CD8-positive, alpha-beta memory T cell (primary cell): ENCODE measurements at regions not wholly inside any gene's neighbourhood (a gene's known extent, or its start where the extent isn't known, plus 50 kb on each side); places are given as distances from the start of the nearest gene placed in this dataset.

ENCODE experiments used
- CTCF ChIA-PET: fragments of 350-600 bp; sonication (Branson Sonifier 250); formaldehyde crosslinking; loops from one replicate; lab custom pipeline; 2021; ENCODE audit warnings: antibody characterized with exemption; lab: Charles Lee
- POLR2A ChIA-PET: fragments of 350-600 bp; sonication (Branson Sonifier 250); formaldehyde crosslinking; loops from one replicate; lab custom pipeline; 2021; ENCODE audit warnings: antibody characterized with exemption; lab: Charles Lee
- DNase-seq, 5 donors: peaks; one replicate each; pipeline versions ENCODE4 v3.0.0 to v3.0.0-alpha.2; 2020 to 2022; ENCODE audit warnings: mixed read lengths in 1 of 5
- H3K27ac ChIP-seq: one replicate; pipeline ENCODE4 v1.7.0; 2013; ENCODE audit warnings: low read depth, mild to moderate bottlenecking, low read length, moderate library complexity
- H3K27me3 ChIP-seq: 2 replicates; pipeline ENCODE4 v1.7.0; 2013; ENCODE audit warnings: low read length, mild to moderate bottlenecking; ENCODE audit not compliant: insufficient read depth, poor library complexity, severe bottlenecking
- H3K36me3 ChIP-seq: 2 replicates; pipeline ENCODE4 v1.7.0; 2013; ENCODE audit warnings: mild to moderate bottlenecking, low read length, moderate library complexity; ENCODE audit not compliant: insufficient read depth
- H3K4me1 ChIP-seq: 2 replicates; pipeline ENCODE4 v1.7.0; 2013; ENCODE audit warnings: mild to moderate bottlenecking, low read length, moderate library complexity; ENCODE audit not compliant: insufficient read depth
- H3K4me3 ChIP-seq: 2 replicates; pipeline ENCODE4 v1.7.0; 2013; ENCODE audit warnings: mild to moderate bottlenecking, low read length
- H3K9me3 ChIP-seq: 2 replicates; pipeline ENCODE4 v1.7.0; 2013; ENCODE audit warnings: mild to moderate bottlenecking, low read length
- H3K27ac Mint-ChIP-seq, 8 donors: one replicate each; pipeline ENCODE4 v1.8.0; 2020 to 2021; ENCODE audit warnings: mixed read lengths in 8 of 8, mild to moderate bottlenecking in 6 of 8, inconsistent platforms in 3 of 8, moderate library complexity in 3 of 8
- H3K27me3 Mint-ChIP-seq, 2 donors: one replicate each; pipeline ENCODE4 v1.8.0; 2020 to 2021; ENCODE audit warnings: mixed read lengths in 2 of 2, mild to moderate bottlenecking in 1 of 2, moderate library complexity in 1 of 2
- H3K36me3 Mint-ChIP-seq, 3 donors: one replicate each; pipeline ENCODE4 v1.8.0; 2020 to 2021; ENCODE audit warnings: mixed read lengths in 3 of 3, inconsistent platforms in 1 of 3, mild to moderate bottlenecking in 1 of 3
- H3K4me1 Mint-ChIP-seq, 3 donors: one replicate each; pipeline ENCODE4 v1.8.0; 2020 to 2021; ENCODE audit warnings: mixed read lengths in 3 of 3, inconsistent platforms in 1 of 3, mild to moderate bottlenecking in 1 of 3
- H3K4me3 Mint-ChIP-seq, 7 donors: one replicate each; pipeline ENCODE4 v1.8.0; 2020 to 2021; ENCODE audit warnings: mixed read lengths in 7 of 7, mild to moderate bottlenecking in 6 of 7, moderate library complexity in 4 of 7, inconsistent platforms in 2 of 7
- H3K9me3 Mint-ChIP-seq, 5 donors: one replicate each; pipeline ENCODE4 v1.8.0; 2020 to 2022; ENCODE audit warnings: mixed read lengths in 5 of 5, mild to moderate bottlenecking in 3 of 5, moderate library complexity in 2 of 5, inconsistent platforms in 1 of 5

DNA sequence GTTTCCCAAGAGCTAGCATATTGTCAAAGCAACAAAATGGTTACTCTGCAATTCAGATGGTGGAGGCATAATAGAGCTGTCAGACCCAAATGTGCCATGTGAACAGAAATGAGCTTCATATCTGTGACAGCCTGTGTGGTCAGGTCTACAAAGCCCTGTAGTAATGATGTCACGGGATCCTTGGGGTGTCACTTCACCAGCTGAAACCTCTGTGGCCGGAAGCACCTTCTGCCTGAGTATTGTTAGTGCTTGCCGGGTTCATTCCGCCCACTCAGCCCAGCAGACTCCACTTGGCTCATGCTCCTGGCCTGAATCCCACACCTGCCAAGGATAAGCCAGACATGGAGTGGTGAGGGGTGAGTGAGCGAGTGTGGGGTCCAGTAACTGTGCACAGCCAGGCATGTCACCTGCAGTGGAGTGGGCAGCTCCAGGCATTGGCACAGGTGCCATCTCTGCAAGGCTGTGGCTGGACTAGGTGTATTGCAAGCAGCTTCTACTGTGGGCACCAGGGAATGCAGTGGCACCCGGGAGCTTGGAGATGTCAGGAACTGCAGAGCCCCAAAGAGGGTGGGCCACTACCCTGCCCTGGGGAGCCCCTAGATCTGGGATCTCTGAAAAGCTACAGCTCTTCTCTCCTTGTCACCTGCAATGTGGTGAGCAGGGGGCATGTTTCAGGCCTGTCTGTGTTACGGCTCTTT lies 341.9 kb upstream of the CHRM2 start:
- Histone ChIP-seq H3K27ac (no peak overlapping the region), H3K36me3 (no peaks in the 10 kb centered on the region), H3K27me3 (no peaks in the 10 kb centered on the region), H3K4me1 (no peaks in the 10 kb centered on the region), H3K9me3 (no peaks in the 10 kb centered on the region), H3K4me3 (no peak overlapping the region)
- DNase-seq: no peak
- Mint-ChIP-seq H3K4me1 (no peaks in the 10 kb centered on the region), H3K9me3 (peaks cover 7 to 17% (median 13%) of the 10 kb centered on the region in 5 donors), H3K27ac (no peak overlapping the region), H3K36me3 (no peaks in the 10 kb centered on the region), H3K27me3 (no peaks in the 10 kb centered on the region), H3K4me3 (no peak overlapping the region)
- ChIA-PET CTCF (no interaction called here), POLR2A (no interaction called here)

DNA sequence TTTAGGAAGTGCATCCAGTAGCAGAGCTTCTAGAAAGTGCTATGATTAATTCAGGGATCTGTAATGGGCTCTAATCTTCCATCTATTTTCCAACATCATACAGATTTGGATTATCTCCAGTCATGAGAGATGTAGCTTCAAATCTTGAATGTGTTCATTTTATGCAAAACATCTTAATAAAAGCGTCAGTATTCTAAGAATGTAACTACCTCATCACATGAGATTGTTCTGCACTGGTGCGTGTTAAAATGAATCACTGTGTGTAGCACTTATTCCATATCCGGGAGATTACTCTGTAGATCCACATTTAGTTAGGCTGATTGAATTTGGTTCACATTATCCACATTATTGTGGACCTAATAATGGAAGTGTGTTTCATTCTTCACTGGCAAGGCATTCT lies 344.9 kb upstream of the CHRM2 start:
- Histone ChIP-seq H3K4me3 (no peak overlapping the region), H3K27me3 (no peaks in the 10 kb centered on the region), H3K27ac (no peak overlapping the region), H3K9me3 (no peaks in the 10 kb centered on the region), H3K36me3 (no peaks in the 10 kb centered on the region), H3K4me1 (no peaks in the 10 kb centered on the region)
- no peaks in the 10 kb centered on the region for H3K27me3 Mint-ChIP-seq
- H3K9me3 Mint-ChIP-seq: peaks cover 6 to 16% (median 7%) of the 10 kb centered on the region in 5 donors
- no peak overlapping the region for H3K4me3 Mint-ChIP-seq
- H3K27ac Mint-ChIP-seq: no peak overlapping the region
- ChIA-PET CTCF (interaction anchor here (1.1 kb wide), 1 partner anchor 14 kb away, joined by 3 read pairs; no protein-coding TSS in a partner anchor), POLR2A (no interaction called here)
- no peaks in the 10 kb centered on the region for H3K4me1 Mint-ChIP-seq
- H3K36me3 Mint-ChIP-seq: no peaks in the 10 kb centered on the region
- DNase-seq: no peak

DNA sequence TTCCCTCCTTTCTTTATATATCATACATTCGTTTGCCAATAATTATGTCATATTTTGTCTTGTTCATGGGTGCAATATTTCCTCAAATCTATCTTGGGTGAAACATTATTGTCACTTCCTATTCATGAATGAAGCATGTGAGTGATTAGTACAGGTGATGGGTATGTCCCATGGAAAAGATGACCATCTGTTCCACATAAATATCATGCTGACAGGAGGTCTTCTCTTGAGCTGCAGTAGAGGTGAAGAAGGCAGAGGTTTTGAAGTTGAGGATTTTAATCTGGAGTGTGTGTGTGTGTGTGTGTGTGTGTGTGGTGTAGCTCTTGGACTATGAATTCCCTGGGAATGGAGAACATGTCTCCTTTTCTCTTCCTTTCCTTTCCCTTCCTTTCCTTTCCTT lies 350.5 kb upstream of the CHRM2 start:
- DNase-seq: no peak
- Histone ChIP-seq H3K9me3 (no peaks in the 10 kb centered on the region), H3K4me3 (no peak overlapping the region), H3K27me3 (no peaks in the 10 kb centered on the region), H3K36me3 (no peaks in the 10 kb centered on the region), H3K27ac (no peak overlapping the region), H3K4me1 (no peaks in the 10 kb centered on the region)
- CTCF ChIA-PET: no interaction called here
- Mint-ChIP-seq H3K4me1 (no peaks in the 10 kb centered on the region), H3K36me3 (no peaks in the 10 kb centered on the region), H3K4me3 (no peak overlapping the region), H3K27me3 (no peaks in the 10 kb centered on the region), H3K9me3 (peaks cover 0 to 8% (median 4%) of the 10 kb centered on the region in 5 donors), H3K27ac (no peak overlapping the region)
- POLR2A ChIA-PET: no interaction called here

DNA sequence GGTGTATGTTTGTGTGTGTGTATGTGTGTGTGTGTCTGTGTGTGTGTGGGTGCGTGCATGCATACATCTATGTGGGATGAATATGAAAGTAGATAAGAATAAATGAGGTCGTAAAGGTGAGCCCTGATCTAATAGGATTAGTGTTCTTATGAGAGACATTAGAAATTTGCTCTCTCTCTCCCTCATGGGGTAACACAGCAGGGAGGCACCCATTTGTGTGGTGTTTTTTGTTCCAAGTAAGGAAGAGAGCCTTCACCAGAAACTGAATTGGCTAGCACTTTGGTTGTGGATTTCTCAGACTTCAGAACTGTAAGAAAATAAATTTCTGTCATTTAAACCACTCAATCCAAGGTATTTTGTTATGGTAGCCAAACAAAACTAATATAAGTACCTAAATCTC lies 353.7 kb upstream of the CHRM2 start:
- no peak overlapping the region for H3K4me3 ChIP-seq
- no peak for DNase-seq
- Mint-ChIP-seq H3K36me3 (no peaks in the 10 kb centered on the region), H3K4me3 (no peak overlapping the region), H3K27ac (no peak overlapping the region), H3K27me3 (no peaks in the 10 kb centered on the region), H3K9me3 (peaks cover 3 to 11% (median 9%) of the 10 kb centered on the region in 5 donors), H3K4me1 (no peaks in the 10 kb centered on the region)
- no peaks in the 10 kb centered on the region for H3K4me1 ChIP-seq
- H3K9me3 ChIP-seq: no peaks in the 10 kb centered on the region
- CTCF ChIA-PET: no interaction called here
- no peak overlapping the region for H3K27ac ChIP-seq
- POLR2A ChIA-PET: no interaction called here
- H3K27me3 ChIP-seq: no peaks in the 10 kb centered on the region
- no peaks in the 10 kb centered on the region for H3K36me3 ChIP-seq

DNA sequence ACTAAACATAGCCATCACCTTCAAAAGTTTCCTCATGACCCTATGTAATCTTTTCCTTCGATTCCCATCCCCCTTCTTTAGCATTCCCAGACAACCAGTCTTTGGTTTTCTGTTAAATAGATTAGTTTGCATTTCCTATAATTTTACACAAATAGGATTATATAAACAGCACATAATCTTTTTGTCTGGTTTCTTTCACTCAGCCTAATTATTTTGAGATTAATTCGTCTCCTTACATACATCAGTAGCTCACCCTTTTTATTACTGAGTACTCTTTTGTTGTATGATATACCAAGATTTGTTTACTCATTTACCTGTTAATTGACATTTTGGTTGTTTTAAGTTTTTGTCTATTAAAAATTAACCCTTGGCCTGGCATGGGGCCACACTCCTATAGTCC lies 354.7 kb upstream of the CHRM2 start:
- Mint-ChIP-seq H3K27me3 (no peaks in the 10 kb centered on the region), H3K4me1 (no peaks in the 10 kb centered on the region), H3K36me3 (no peaks in the 10 kb centered on the region), H3K27ac (no peak overlapping the region), H3K4me3 (no peak overlapping the region), H3K9me3 (peaks cover 3 to 13% (median 11%) of the 10 kb centered on the region in 5 donors)
- Histone ChIP-seq H3K4me1 (no peaks in the 10 kb centered on the region), H3K9me3 (no peaks in the 10 kb centered on the region), H3K27me3 (no peaks in the 10 kb centered on the region), H3K27ac (no peak overlapping the region), H3K36me3 (no peaks in the 10 kb centered on the region), H3K4me3 (no peak overlapping the region)
- no peak for DNase-seq
- ChIA-PET POLR2A (no interaction called here), CTCF (no interaction called here)

DNA sequence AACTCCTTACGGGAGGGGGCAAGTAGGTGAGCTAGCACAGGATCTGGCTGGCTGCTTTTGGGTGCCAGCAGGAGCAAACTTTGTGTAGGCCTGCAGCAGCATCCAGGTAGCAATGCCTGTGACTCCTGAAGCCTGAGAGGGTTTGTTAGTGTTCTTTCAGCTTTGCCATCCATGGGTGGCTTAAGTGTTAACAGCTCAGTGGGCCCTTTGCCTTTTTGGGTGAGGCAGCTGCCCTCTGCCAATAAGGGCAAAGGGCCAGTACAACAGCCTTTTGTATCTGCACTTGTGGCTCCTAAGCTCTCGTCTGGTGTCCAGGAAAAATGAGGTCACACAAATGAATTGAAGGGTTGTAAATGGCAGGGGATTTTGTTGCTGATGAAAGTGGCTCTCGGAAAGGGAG lies 359.0 kb upstream of the CHRM2 start:
- ChIA-PET POLR2A (no interaction called here), CTCF (interaction anchor here (0.9 kb wide), 1 partner anchor 13 kb away, joined by 3 read pairs; no protein-coding TSS in a partner anchor)
- Histone ChIP-seq H3K36me3 (no peaks in the 10 kb centered on the region), H3K27ac (no peak overlapping the region), H3K27me3 (no peaks in the 10 kb centered on the region), H3K9me3 (no peaks in the 10 kb centered on the region), H3K4me1 (no peaks in the 10 kb centered on the region), H3K4me3 (no peak overlapping the region)
- Mint-ChIP-seq H3K27ac (no peak overlapping the region), H3K36me3 (no peaks in the 10 kb centered on the region), H3K9me3 (peaks cover 1 to 14% (median 10%) of the 10 kb centered on the region in 5 donors), H3K4me3 (no peak overlapping the region), H3K27me3 (no peaks in the 10 kb centered on the region), H3K4me1 (no peaks in the 10 kb centered on the region)
- DNase-seq: no peak

DNA sequence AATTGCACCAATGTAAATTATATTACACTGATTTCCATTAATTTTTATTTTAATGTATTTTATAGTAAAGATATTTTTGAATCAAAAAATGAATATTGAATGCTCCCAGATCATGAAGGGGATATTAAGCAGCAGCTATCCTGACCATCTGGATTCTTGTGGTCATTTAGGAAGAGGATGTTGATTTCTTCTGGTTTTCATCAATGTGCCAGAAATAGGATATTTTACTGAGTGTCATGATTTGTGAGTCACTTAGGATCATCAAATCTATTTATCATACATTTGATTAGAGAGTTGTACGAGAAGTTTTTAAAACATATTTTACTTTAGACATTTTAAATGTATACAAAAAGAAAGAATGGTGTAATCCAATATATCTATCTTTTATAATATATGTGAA lies 366.3 kb upstream of the CHRM2 start:
- Histone ChIP-seq H3K27ac (no peak overlapping the region), H3K36me3 (no peaks in the 10 kb centered on the region), H3K27me3 (no peaks in the 10 kb centered on the region), H3K4me3 (no peak overlapping the region), H3K9me3 (no peaks in the 10 kb centered on the region), H3K4me1 (no peaks in the 10 kb centered on the region)
- Mint-ChIP-seq H3K27ac (no peak overlapping the region), H3K9me3 (peaks cover 1 to 10% (median 7%) of the 10 kb centered on the region in 5 donors), H3K4me3 (no peak overlapping the region), H3K27me3 (no peaks in the 10 kb centered on the region), H3K4me1 (no peaks in the 10 kb centered on the region), H3K36me3 (no peaks in the 10 kb centered on the region)
- ChIA-PET POLR2A (no interaction called here), CTCF (no interaction called here)
- no peak for DNase-seq

DNA sequence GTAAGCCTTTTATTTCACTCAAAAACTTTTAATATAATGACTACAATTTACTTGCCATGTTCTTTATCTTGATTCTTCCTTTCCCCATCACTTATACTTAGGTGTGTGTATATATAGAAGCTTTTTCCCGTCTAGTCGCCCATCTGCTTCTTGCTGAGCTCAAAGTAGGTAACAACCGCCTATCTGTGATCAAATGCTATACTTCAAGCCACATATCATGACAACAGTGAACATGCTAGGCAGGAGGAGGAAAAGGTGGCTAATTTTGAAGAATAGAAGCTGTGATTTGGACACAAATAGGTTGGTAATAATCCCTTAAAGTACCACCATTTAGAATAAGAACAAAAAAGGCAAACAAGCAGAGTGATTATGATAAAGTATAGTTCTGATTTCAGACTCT lies 367.3 kb upstream of the CHRM2 start:
- no peak overlapping the region for H3K4me3 ChIP-seq
- Mint-ChIP-seq H3K36me3 (no peaks in the 10 kb centered on the region), H3K27me3 (no peaks in the 10 kb centered on the region), H3K27ac (no peak overlapping the region), H3K4me1 (no peaks in the 10 kb centered on the region), H3K4me3 (no peak overlapping the region), H3K9me3 (peaks cover 1 to 17% (median 6%) of the 10 kb centered on the region in 5 donors)
- ChIA-PET POLR2A (no interaction called here), CTCF (no interaction called here)
- H3K4me1 ChIP-seq: no peaks in the 10 kb centered on the region
- no peaks in the 10 kb centered on the region for H3K27me3 ChIP-seq
- no peaks in the 10 kb centered on the region for H3K36me3 ChIP-seq
- no peak overlapping the region for H3K27ac ChIP-seq
- DNase-seq: no peak
- H3K9me3 ChIP-seq: no peaks in the 10 kb centered on the region
